ENCODE measurements at regions not wholly inside any gene's neighbourhood (a gene's known extent, or its start where the extent isn't known, plus 50 kb on each side); places are given as distances from the start of the nearest gene placed in this dataset.

DNA sequence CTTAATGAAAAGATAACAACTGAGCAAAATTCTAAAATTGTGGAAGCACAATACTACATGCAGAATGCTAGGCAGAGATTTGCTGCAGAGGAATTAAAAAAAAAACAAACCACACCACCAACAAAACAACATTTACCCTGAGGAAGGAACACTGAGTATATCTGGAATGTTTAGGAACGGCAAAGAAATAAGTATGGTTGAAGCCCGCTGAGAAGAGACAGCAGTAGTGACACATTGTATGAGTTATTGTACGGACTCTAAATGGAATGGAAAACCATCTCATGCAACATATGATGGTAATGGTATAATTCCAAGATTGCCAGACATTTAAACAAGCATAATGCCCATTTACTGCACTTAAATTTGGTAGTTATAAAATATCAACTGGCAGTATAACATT lies 568.2 kb upstream of the CCDC54 start:
- Histone ChIP-seq H3K9me3 (ENCODE audit: control insufficient read depth, low read length) (no peaks in the 10 kb centered on the region), H3K27ac (ENCODE audit: low read depth, low read length, severe bottlenecking) (no peak overlapping the region), H3K4me1 (ENCODE audit: control insufficient read depth, insufficient read depth, low read length, poor library complexity, severe bottlenecking) (peaks cover 11% of the 10 kb centered on the region), H3K36me3 (ENCODE audit: control insufficient read depth, insufficient read depth, low read length) (no peaks in the 10 kb centered on the region), H3K4me3 (ENCODE audit: extremely low read depth, insufficient read depth, low read length, poor library complexity, severe bottlenecking) (no peak overlapping the region)
- WGBS, 2 experiments (ENCODE audit: insufficient coverage in 2 of 2): 100% methylated on average over 1 to 2 of the region's 3 CpGs

DNA sequence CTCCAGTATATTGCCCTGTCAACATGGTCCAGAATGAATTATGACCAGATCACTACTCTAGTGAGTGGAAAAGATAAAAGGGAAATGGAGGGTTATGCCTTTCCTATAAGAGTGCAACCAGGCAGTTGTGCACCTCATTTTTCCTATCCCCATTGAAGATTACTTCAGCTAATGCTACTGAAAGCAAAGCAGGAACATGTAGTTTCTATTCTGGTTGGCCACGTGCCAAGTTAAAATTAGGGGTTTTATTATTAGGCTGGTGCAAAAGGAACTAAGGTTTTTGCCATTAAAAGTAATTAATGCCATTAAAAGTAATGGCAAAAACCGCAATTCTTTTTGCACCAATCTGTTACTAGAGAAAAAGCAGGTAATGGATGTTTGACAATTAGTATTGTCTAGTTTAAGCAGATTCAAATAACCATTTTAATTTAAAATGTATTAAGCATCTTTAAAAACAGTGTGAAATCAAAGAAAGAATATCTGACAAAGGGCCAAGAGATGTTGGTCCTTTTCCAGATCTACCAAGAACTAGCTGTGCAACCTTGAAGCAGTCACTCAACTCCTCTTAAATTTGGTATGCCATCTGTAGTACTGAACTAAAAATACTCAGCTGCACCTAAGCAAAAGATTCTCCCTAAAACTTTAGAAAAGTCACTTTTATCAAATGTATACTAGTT lies 567.5 kb upstream of the CCDC54 start:
- WGBS, 2 experiments (ENCODE audit: insufficient coverage in 2 of 2): 100% methylated on average over 1 of the region's 2 CpGs; no CpG with 5 or more reads in 1 of the 2 experiments
- peaks cover 11% of the 10 kb centered on the region for H3K4me1 ChIP-seq (ENCODE audit: control insufficient read depth, insufficient read depth, low read length, poor library complexity, severe bottlenecking)
- H3K36me3 ChIP-seq (ENCODE audit: control insufficient read depth, insufficient read depth, low read length): no peaks in the 10 kb centered on the region
- no peak overlapping the region for H3K4me3 ChIP-seq (ENCODE audit: extremely low read depth, insufficient read depth, low read length, poor library complexity, severe bottlenecking)
- no peak overlapping the region for H3K27ac ChIP-seq (ENCODE audit: low read depth, low read length, severe bottlenecking)
- no peaks in the 10 kb centered on the region for H3K9me3 ChIP-seq (ENCODE audit: control insufficient read depth, low read length)

DNA sequence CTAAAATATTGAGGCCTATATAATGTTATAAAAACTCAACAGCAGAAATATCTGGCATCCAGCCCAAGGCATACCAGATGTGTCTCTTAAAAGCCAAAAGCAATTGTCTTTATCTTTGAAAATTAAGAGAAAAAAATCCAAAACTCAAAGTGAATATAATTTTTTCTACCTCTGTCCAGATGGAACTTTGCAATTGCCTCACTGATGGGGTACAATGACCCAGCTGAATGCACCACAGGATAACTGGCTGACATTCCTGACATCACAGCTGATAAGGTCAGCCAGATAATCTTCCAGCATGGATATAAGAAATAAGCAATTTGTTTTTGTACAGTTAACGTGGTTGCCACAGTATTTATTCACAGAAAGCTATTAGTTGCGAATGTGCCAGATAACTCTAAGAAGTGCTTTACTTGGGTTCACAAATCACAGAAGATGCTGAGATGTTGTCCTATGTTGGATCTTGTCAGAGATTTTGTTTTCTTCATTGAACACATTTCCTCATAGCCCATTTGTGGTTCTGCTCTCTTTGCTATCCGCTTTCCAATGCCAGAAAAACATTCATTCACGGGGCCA lies 566.9 kb upstream of the CCDC54 start:
- Histone ChIP-seq H3K27ac (ENCODE audit: low read depth, low read length, severe bottlenecking) (peak overlapping the region; percentile 57), H3K4me1 (ENCODE audit: control insufficient read depth, insufficient read depth, low read length, poor library complexity, severe bottlenecking) (peaks cover 11% of the 10 kb centered on the region), H3K9me3 (ENCODE audit: control insufficient read depth, low read length) (no peaks in the 10 kb centered on the region), H3K36me3 (ENCODE audit: control insufficient read depth, insufficient read depth, low read length) (no peaks in the 10 kb centered on the region), H3K4me3 (ENCODE audit: extremely low read depth, insufficient read depth, low read length, poor library complexity, severe bottlenecking) (no peak overlapping the region)
- 81 to 85% methylated on average over 4 of the region's 4 CpGs for WGBS, 2 experiments (ENCODE audit: insufficient coverage in 2 of 2)

DNA sequence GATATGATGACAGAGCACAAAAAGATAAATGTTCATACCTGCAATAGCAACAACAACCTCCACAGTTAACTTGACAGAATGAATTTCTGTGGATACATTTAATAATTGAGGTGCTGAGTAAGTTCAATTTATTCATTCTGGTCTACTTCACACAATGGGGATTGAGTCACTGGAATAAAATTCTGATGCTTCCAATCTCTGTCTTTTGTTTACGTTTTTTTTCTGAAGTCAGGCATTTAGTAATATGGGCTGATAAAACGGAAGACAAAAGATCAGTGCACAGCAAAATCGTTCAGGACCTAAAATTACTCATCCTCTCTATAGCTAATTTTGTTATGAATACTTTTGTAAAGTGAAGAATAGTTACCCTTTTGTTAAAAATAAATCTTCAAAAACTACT lies 565.9 kb upstream of the CCDC54 start:
- no CpG with 5 or more reads among the region's 3 CpGs for WGBS, 2 experiments (ENCODE audit: insufficient coverage in 2 of 2)
- H3K4me3 ChIP-seq (ENCODE audit: extremely low read depth, insufficient read depth, low read length, poor library complexity, severe bottlenecking): no peak overlapping the region
- H3K4me1 ChIP-seq (ENCODE audit: control insufficient read depth, insufficient read depth, low read length, poor library complexity, severe bottlenecking): peaks cover 11% of the 10 kb centered on the region
- H3K9me3 ChIP-seq (ENCODE audit: control insufficient read depth, low read length): no peaks in the 10 kb centered on the region
- no peak overlapping the region for H3K27ac ChIP-seq (ENCODE audit: low read depth, low read length, severe bottlenecking)
- H3K36me3 ChIP-seq (ENCODE audit: control insufficient read depth, insufficient read depth, low read length): no peaks in the 10 kb centered on the region

DNA sequence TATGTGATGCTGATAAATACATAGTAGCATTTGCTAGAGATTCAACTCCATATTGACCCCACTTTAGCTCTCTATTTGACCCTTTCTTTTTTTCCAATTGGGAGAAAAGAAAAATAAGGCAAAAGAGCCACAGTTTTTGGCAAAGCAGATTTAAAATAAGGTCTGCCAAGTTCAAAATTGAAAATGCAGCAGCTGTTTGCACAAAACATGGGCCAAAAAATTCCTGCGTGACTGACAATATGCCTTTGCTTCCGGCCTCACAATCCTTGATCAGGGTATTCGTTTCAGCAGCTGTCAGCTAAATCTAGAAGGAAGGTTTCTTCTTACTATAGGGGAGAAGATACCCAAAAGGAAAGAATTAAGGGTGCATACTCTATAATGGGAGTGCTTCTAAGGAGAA lies 563.5 kb upstream of the CCDC54 start:
- Histone ChIP-seq H3K9me3 (ENCODE audit: control insufficient read depth, low read length) (no peaks in the 10 kb centered on the region), H3K27ac (ENCODE audit: low read depth, low read length, severe bottlenecking) (no peak overlapping the region), H3K4me1 (ENCODE audit: control insufficient read depth, insufficient read depth, low read length, poor library complexity, severe bottlenecking) (peaks cover 11% of the 10 kb centered on the region), H3K36me3 (ENCODE audit: control insufficient read depth, insufficient read depth, low read length) (no peaks in the 10 kb centered on the region), H3K4me3 (ENCODE audit: extremely low read depth, insufficient read depth, low read length, poor library complexity, severe bottlenecking) (no peak overlapping the region)
- 77 to 94% methylated on average over 2 to 3 of the region's 3 CpGs for WGBS, 2 experiments (ENCODE audit: insufficient coverage in 2 of 2)

DNA sequence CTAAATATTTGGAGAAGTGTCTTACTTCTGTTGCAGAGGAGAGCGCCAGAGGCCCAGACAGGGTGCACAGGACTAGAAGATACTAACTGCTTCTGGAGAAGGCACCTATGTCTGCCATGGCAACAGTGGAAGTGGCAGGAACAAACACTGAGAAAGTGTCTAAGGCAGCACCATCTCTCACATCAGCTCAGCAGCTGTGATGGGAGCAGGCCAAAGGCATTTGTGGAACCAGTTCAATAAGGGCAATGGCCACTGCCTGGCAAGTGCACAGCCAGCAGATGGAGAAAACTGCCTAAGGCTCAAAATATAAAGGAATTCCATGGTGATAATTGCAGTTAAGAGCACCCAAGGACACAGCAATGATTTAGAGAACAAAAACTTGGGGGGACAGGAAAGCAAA lies 563.0 kb upstream of the CCDC54 start:
- Histone ChIP-seq H3K4me3 (ENCODE audit: extremely low read depth, insufficient read depth, low read length, poor library complexity, severe bottlenecking) (no peak overlapping the region), H3K27ac (ENCODE audit: low read depth, low read length, severe bottlenecking) (no peak overlapping the region), H3K36me3 (ENCODE audit: control insufficient read depth, insufficient read depth, low read length) (no peaks in the 10 kb centered on the region), H3K9me3 (ENCODE audit: control insufficient read depth, low read length) (no peaks in the 10 kb centered on the region), H3K4me1 (ENCODE audit: control insufficient read depth, insufficient read depth, low read length, poor library complexity, severe bottlenecking) (peaks cover 11% of the 10 kb centered on the region)
- WGBS, 2 experiments (ENCODE audit: insufficient coverage in 2 of 2): 100% methylated on average over 1 of the region's 1 CpG

DNA sequence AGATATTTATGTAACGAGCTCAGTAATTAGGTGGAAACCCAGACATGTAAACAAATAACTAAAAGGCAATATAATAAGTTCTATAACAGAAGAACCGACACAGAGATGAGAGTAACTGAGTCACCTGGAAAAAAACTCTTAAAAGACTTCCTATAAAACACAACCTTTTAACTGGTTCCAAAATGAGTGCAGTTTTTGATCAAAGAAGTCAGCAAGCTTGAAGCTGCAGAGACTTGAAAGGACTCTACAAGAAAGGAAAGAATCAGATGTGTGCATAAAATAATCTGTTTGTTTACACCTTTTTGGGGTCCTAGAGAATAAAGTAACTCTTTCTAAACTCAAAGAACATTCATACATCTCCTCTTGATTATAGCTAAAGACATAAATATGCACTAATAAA lies 560.4 kb upstream of the CCDC54 start:
- no CpG with 5 or more reads among the region's 2 CpGs for WGBS, 2 experiments (ENCODE audit: insufficient coverage in 2 of 2)

DNA sequence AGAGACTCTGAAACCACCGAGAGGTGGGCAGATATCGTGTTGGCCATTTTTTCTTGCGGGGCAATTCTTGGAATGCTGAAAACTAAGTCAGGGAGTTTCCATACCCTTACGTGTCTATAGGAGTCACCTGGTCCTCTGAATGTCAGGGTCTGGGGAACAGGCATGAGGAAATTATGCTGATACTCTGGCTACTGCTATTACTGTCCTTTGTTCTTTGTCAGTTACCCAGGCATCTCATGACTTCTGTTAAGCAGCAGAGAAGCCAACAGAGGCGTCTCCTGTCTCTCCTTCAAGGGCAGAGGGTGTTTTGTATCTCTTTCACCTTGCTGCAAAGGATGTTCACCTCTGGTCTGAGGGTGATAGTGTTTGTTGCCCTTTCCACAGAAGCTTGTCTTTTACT lies 559.5 kb upstream of the CCDC54 start:
- 90 to 100% methylated on average over 4 to 5 of the region's 5 CpGs for WGBS, 2 experiments (ENCODE audit: insufficient coverage in 2 of 2)
- no peaks in the 10 kb centered on the region for H3K36me3 ChIP-seq (ENCODE audit: control insufficient read depth, insufficient read depth, low read length)
- no peak overlapping the region for H3K27ac ChIP-seq (ENCODE audit: low read depth, low read length, severe bottlenecking)
- peaks cover 4% of the 10 kb centered on the region for H3K9me3 ChIP-seq (ENCODE audit: control insufficient read depth, low read length)
- no peaks in the 10 kb centered on the region for H3K4me1 ChIP-seq (ENCODE audit: control insufficient read depth, insufficient read depth, low read length, poor library complexity, severe bottlenecking)
- H3K4me3 ChIP-seq (ENCODE audit: extremely low read depth, insufficient read depth, low read length, poor library complexity, severe bottlenecking): no peak overlapping the region

More for the DNA sequence above, 560.4 kb upstream of the CCDC54 start:
- Histone ChIP-seq H3K27ac (ENCODE audit: low read depth, low read length, severe bottlenecking) (no peak overlapping the region), H3K9me3 (ENCODE audit: control insufficient read depth, low read length) (peaks cover 4% of the 10 kb centered on the region), H3K4me3 (ENCODE audit: extremely low read depth, insufficient read depth, low read length, poor library complexity, severe bottlenecking) (no peak overlapping the region), H3K36me3 (ENCODE audit: control insufficient read depth, insufficient read depth, low read length) (no peaks in the 10 kb centered on the region), H3K4me1 (ENCODE audit: control insufficient read depth, insufficient read depth, low read length, poor library complexity, severe bottlenecking) (no peaks in the 10 kb centered on the region)

DNA sequence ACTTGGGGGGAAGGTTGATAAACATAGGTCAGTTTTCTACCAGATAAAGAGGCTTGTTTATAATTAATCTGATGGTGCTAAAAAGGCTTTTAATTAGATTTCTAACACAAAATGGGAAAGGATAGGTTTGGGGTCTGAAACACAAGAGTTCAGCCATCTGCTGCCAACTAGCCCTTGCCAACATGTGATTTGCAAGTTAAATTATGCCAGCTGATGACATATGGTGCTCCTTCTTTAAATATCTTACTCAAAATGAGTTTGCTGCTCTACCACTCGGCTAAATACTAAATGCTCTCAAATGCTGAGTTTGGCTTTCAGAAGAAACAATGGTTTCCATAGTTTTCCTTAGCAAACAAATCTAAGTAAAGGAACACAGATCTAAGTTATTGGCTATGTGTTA lies 557.8 kb upstream of the CCDC54 start:
- no peak overlapping the region for H3K27ac ChIP-seq (ENCODE audit: low read depth, low read length, severe bottlenecking)
- H3K4me3 ChIP-seq (ENCODE audit: extremely low read depth, insufficient read depth, low read length, poor library complexity, severe bottlenecking): no peak overlapping the region
- WGBS, 2 experiments (ENCODE audit: insufficient coverage in 2 of 2): 100% methylated on average over 1 of the region's 1 CpG; no CpG with 5 or more reads in 1 of the 2 experiments
- no peaks in the 10 kb centered on the region for H3K36me3 ChIP-seq (ENCODE audit: control insufficient read depth, insufficient read depth, low read length)
- peaks cover 8% of the 10 kb centered on the region for H3K9me3 ChIP-seq (ENCODE audit: control insufficient read depth, low read length)
- H3K4me1 ChIP-seq (ENCODE audit: control insufficient read depth, insufficient read depth, low read length, poor library complexity, severe bottlenecking): peaks cover 2% of the 10 kb centered on the region

DNA sequence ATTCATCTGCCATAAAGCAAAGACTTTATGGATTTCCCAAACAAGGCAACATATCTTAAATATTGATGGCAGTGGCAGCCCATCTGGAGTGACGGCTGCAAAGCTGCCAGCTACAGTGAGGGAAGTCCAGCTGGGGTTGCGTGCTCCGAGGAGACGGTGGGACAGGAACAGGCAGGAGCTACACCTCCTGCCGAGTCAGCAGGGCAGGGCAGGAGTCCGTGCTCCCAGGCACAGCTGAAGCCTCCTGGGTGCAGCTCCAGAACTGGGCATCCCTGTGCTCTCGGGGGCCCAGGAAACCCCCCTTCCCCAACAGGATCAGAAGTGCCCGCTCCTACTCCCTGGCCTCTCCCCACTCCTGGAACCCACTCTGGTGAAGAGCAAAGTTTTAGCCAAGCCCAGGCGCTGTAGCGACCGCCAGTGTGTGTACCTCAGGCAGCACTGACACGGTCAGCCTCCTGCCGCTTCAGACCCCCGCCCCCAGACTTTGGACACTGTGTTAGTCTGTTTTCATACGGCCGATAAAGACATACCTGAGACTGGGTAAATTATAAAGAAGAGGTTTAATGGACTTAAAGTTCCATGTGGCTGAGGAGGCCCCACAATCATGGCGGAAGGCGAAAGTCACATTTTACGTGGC lies 556.4 kb upstream of the CCDC54 start:
- Histone ChIP-seq H3K27ac (ENCODE audit: low read depth, low read length, severe bottlenecking) (no peak overlapping the region), H3K9me3 (ENCODE audit: control insufficient read depth, low read length) (peaks cover 8% of the 10 kb centered on the region), H3K4me3 (ENCODE audit: extremely low read depth, insufficient read depth, low read length, poor library complexity, severe bottlenecking) (no peak overlapping the region), H3K36me3 (ENCODE audit: control insufficient read depth, insufficient read depth, low read length) (no peaks in the 10 kb centered on the region), H3K4me1 (ENCODE audit: control insufficient read depth, insufficient read depth, low read length, poor library complexity, severe bottlenecking) (peaks cover 16% of the 10 kb centered on the region)
- 87 to 94% methylated on average over 16 to 18 of the region's 19 CpGs for WGBS, 2 experiments (ENCODE audit: insufficient coverage in 2 of 2)

DNA sequence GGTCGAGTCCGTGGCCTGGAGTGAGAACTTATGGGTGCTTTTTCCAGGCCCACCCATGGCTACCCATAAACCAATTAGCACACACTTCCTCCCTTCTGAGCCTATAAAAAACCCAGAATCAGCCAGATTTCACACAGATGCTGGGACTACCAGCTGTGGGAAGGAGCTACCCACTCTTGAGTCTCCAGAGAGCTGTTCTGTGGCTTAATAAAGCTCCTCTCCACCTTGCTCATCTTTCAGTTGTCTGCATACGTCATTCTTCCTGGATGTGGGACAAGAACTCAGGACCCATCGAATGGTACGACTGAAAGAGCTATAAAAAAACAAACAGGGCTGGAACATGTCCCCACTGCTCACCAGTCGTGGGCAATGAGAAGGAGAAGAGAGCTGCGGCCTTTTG lies 555.4 kb upstream of the CCDC54 start:
- Histone ChIP-seq H3K27ac (ENCODE audit: low read depth, low read length, severe bottlenecking) (no peak overlapping the region), H3K36me3 (ENCODE audit: control insufficient read depth, insufficient read depth, low read length) (no peaks in the 10 kb centered on the region), H3K4me3 (ENCODE audit: extremely low read depth, insufficient read depth, low read length, poor library complexity, severe bottlenecking) (no peak overlapping the region), H3K4me1 (ENCODE audit: control insufficient read depth, insufficient read depth, low read length, poor library complexity, severe bottlenecking) (peaks cover 25% of the 10 kb centered on the region), H3K9me3 (ENCODE audit: control insufficient read depth, low read length) (peaks cover 8% of the 10 kb centered on the region)
- 95 to 99% methylated on average over 5 to 7 of the region's 7 CpGs for WGBS, 2 experiments (ENCODE audit: insufficient coverage in 2 of 2)
